ENCODE measurements at regions not wholly inside any gene's neighbourhood (a gene's known extent, or its start where the extent isn't known, plus 50 kb on each side); places are given as distances from the start of the nearest gene placed in this dataset.

- no peak overlapping the region for H3K9ac ChIP-seq (ENCODE audit: low read depth in 1 of 2, low read length in 2 of 2)
- H3K4me3 ChIP-seq (ENCODE audit: low read depth in 1 of 3, low read length in 3 of 3) = no peak overlapping the region
- no peak for TF ChIP-seq GABPA (IDR thresholded peaks at IDR 0.05 in 1 of 2, conservative IDR thresholded peaks at IDR 0.05 in 1 of 2)
- TF ChIP-seq TAF1 (conservative IDR thresholded peaks at IDR 0.05) = no peak
- TF ChIP-seq CTCF (IDR thresholded peaks at IDR 0.05; ENCODE audit: low read depth, low read length, missing input control) = no peak
- TF ChIP-seq HNF4A (conservative IDR thresholded peaks at IDR 0.05) = no peak
- TF ChIP-seq FOXA2 (IDR thresholded peaks at IDR 0.05) = no peak
- TF ChIP-seq RAD21 (IDR thresholded peaks at IDR 0.05) = no peak
- no peak for TF ChIP-seq MAX (IDR thresholded peaks at IDR 0.05)
- TF ChIP-seq ATF3 (IDR thresholded peaks at IDR 0.05) = no peak
- no peaks in the 10 kb centered on the region for H3K36me3 ChIP-seq (ENCODE audit: control insufficient read depth in 4 of 4, insufficient read depth in 3 of 4, low read depth in 1 of 4, low read length in 3 of 4)
- WGBS = 60% methylated on average over 5 of the region's 5 CpGs
- no peaks in the 10 kb centered on the region for H3K4me1 ChIP-seq (ENCODE audit: control insufficient read depth in 4 of 4, insufficient read depth in 4 of 4, low read length in 3 of 4)
- DNase-seq (ENCODE audit: low spot score) = no peak
- no peaks in the 10 kb centered on the region for H3K27me3 ChIP-seq (ENCODE audit: control insufficient read depth in 4 of 4, insufficient read depth in 4 of 4, low read length in 3 of 4)
- no peak overlapping the region for H3K27ac ChIP-seq (ENCODE audit: low read depth in 1 of 2, low read length in 2 of 2)
- H3K9me3 ChIP-seq (ENCODE audit: control insufficient read depth in 4 of 4, low read length in 3 of 4) = no peaks in the 10 kb centered on the region
Observed at GRCh38 chr7:136173874-136174273, 196.7 kb upstream of the MTPN start.

GRCh38 chr7:136171233-136171632 is 194.1 kb upstream of the MTPN start:
- H3K9me3 ChIP-seq (ENCODE audit: control insufficient read depth in 4 of 4, low read length in 3 of 4) = no peaks in the 10 kb centered on the region
- H3K36me3 ChIP-seq (ENCODE audit: control insufficient read depth in 4 of 4, insufficient read depth in 3 of 4, low read depth in 1 of 4, low read length in 3 of 4) = no peaks in the 10 kb centered on the region
- no peak for TF ChIP-seq MAX (IDR thresholded peaks at IDR 0.05)
- TF ChIP-seq FOXA1 (IDR thresholded peaks at IDR 0.05) = no peak
- no peak for TF ChIP-seq ATF3 (IDR thresholded peaks at IDR 0.05)
- TF ChIP-seq RXRA (IDR thresholded peaks at IDR 0.05) = no peak
- TF ChIP-seq HNF4A (conservative IDR thresholded peaks at IDR 0.05) = no peak
- TF ChIP-seq YY1 (IDR thresholded peaks at IDR 0.05) = no peak
- no peak overlapping the region for H3K27ac ChIP-seq (ENCODE audit: low read depth in 1 of 2, low read length in 2 of 2)
- no peaks in the 10 kb centered on the region for H3K27me3 ChIP-seq (ENCODE audit: control insufficient read depth in 4 of 4, insufficient read depth in 4 of 4, low read length in 3 of 4)
- no peak overlapping the region for H3K9ac ChIP-seq (ENCODE audit: low read depth in 1 of 2, low read length in 2 of 2)
- no peak overlapping the region for H3K4me3 ChIP-seq (ENCODE audit: low read depth in 1 of 3, low read length in 3 of 3)
- no peaks in the 10 kb centered on the region for H3K4me1 ChIP-seq (ENCODE audit: control insufficient read depth in 4 of 4, insufficient read depth in 4 of 4, low read length in 3 of 4)
- DNase-seq (ENCODE audit: low spot score) = no peak

- Histone ChIP-seq H3K9me3 (ENCODE audit: control insufficient read depth in 4 of 4, low read length in 3 of 4) (no peaks in the 10 kb centered on the region), H3K27ac (ENCODE audit: low read depth in 1 of 2, low read length in 2 of 2) (no peak overlapping the region), H3K4me1 (ENCODE audit: control insufficient read depth in 4 of 4, insufficient read depth in 4 of 4, low read length in 3 of 4) (no peaks in the 10 kb centered on the region), H3K9ac (ENCODE audit: low read depth in 1 of 2, low read length in 2 of 2) (no peak overlapping the region), H3K36me3 (ENCODE audit: control insufficient read depth in 4 of 4, insufficient read depth in 3 of 4, low read depth in 1 of 4, low read length in 3 of 4) (no peaks in the 10 kb centered on the region), H3K27me3 (ENCODE audit: control insufficient read depth in 4 of 4, insufficient read depth in 4 of 4, low read length in 3 of 4) (no peaks in the 10 kb centered on the region), H3K4me3 (ENCODE audit: low read depth in 1 of 3, low read length in 3 of 3) (no peak overlapping the region)
- 42% methylated on average over 2 of the region's 2 CpGs for WGBS
- TF ChIP-seq FOXA1 (IDR thresholded peaks at IDR 0.05) = no peak
- no peak for TF ChIP-seq YY1 (IDR thresholded peaks at IDR 0.05)
- TF ChIP-seq JUND (IDR thresholded peaks at IDR 0.05) = no peak
- no peak for TF ChIP-seq FOXA2 (IDR thresholded peaks at IDR 0.05)
- DNase-seq (ENCODE audit: low spot score) = no peak
Observed at GRCh38 chr7:136168821-136169220, 191.7 kb upstream of the MTPN start.

Measured in liver (tissue), 8 donors.